GOT3 (cell line): ENCODE measurements at regions not wholly inside any gene's neighbourhood (a gene's known extent, or its start where the extent isn't known, plus 50 kb on each side); places are given as distances from the start of the nearest gene placed in this dataset.
A peak's percentile ranks its signal among the peaks of the same experiment; 100 is the strongest.

ENCODE experiments used
- DNase-seq: peaks from one replicate; lab custom pipeline; 2025; ENCODE audit warnings: mixed read lengths; lab: John Stamatoyannopoulos, UW

GRCh38 chr3:124577494-124578167 is 152.6 kb upstream of the UMPS start:
- no peak for DNase-seq

GRCh38 chr3:124579641-124580040 is 150.6 kb upstream of the UMPS start:
- no peak for DNase-seq

- no peak for DNase-seq
Measured at GRCh38 chr3:124582196-124582595, 148.1 kb upstream of the UMPS start.

- no peak for DNase-seq
Measured at GRCh38 chr3:124582621-124583395, 147.4 kb upstream of the UMPS start.

- DNase-seq, result no peak
Measured at GRCh38 chr3:124584245-124584551, 146.1 kb upstream of the UMPS start.

GRCh38 chr3:124584552-124585391 is 145.5 kb upstream of the UMPS start:
- peak; percentile 22 for DNase-seq

GRCh38 chr3:124586126-124587052 is 143.9 kb upstream of the UMPS start:
- DNase-seq, result no peak

GRCh38 chr3:124587053-124587408 is 143.2 kb upstream of the UMPS start:
- DNase-seq, result no peak

GRCh38 chr3:124588036-124588435 is 142.2 kb upstream of the UMPS start:
- DNase-seq, result no peak

GRCh38 chr3:124588794-124589193 is 141.5 kb upstream of the UMPS start:
- DNase-seq, result no peak

- no peak for DNase-seq
Measured at GRCh38 chr3:124591699-124592098, 138.6 kb upstream of the UMPS start.

- DNase-seq, result no peak
Measured at GRCh38 chr3:124592658-124593441, 137.4 kb upstream of the UMPS start.

GRCh38 chr3:124593442-124593829 is 136.8 kb upstream of the UMPS start:
- DNase-seq, result no peak

GRCh38 chr3:124594581-124594980 is 135.7 kb upstream of the UMPS start:
- no peak for DNase-seq

GRCh38 chr3:124597273-124597672 is 133.0 kb upstream of the UMPS start:
- no peak for DNase-seq

GRCh38 chr3:124597979-124598378 is 132.3 kb upstream of the UMPS start:
- DNase-seq, result no peak

GRCh38 chr3:124599147-124599765 is 131.0 kb upstream of the UMPS start:
- DNase-seq, result no peak

- DNase-seq, result no peak
Measured at GRCh38 chr3:124599779-124600693, 130.2 kb upstream of the UMPS start.

GRCh38 chr3:124600765-124601164 is 129.5 kb upstream of the UMPS start:
- no peak for DNase-seq

GRCh38 chr3:124601190-124601589 is 129.1 kb upstream of the UMPS start:
- no peak for DNase-seq
